Body of pancreas (tissue), 4 donors: ENCODE measurements at regions not wholly inside any gene's neighbourhood (a gene's known extent, or its start where the extent isn't known, plus 50 kb on each side); places are given as distances from the start of the nearest gene placed in this dataset.

Experiments
- CTCF ChIP-seq, 7 experiments: fragments of 450-650 bp in 4 of 7; fragments of 200-600 bp in 3 of 7; sonication (generic) in 3 of 7; IDR thresholded peaks; one replicate each; pipeline ENCODE4 v1.5.1; 2016 to 2019; ENCODE audit warnings: antibody characterized with exemption in 7 of 7
- POLR2A ChIP-seq, 3 donors: fragments of 450-650 bp; IDR thresholded peaks; one replicate each; pipeline ENCODE4 v1.6.1; 2016; ENCODE audit warnings: antibody characterized with exemption in 3 of 3, mild to moderate bottlenecking in 2 of 3

DNA sequence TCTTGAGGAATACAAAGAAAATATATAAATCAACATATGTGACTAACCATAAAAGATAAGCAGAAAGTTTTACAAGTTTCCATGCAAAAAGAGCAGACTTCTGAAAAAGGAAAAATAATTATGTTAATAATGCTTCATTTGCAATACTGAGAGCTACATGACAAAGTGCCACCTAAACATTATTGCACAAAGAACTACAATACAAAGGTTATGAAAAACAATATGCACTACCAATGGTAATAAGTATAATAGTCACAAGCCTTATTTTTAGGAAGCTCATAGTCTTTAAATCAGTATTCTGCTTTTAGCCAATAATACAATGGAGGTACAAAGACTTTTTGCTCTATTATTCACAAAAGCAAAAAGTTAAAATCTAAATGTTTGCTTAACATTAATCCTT, 411.2 kb downstream of the TLL1 start:
- TF ChIP-seq CTCF (IDR thresholded peaks at IDR 0.05), result no peak
- TF ChIP-seq POLR2A (IDR thresholded peaks at IDR 0.05), result no peak
